ENCODE measurements at regions not wholly inside any gene's neighbourhood (a gene's known extent, or its start where the extent isn't known, plus 50 kb on each side); places are given as distances from the start of the nearest gene placed in this dataset.
"Not testable (repeated sequence)": the region's sequence is repeated elsewhere in the genome, so short reads cannot be mapped to it uniquely, and the experiment has no call there.

- Histone ChIP-seq H3K4me1 (no peaks in the 10 kb centered on the region), H3K9me3 (no peaks in the 10 kb centered on the region), H3K4me3 (no peak overlapping the region), H3K36me3 (no peaks in the 10 kb centered on the region), H3K27me3 (no peaks in the 10 kb centered on the region), H3K27ac (no peak overlapping the region)
- no peak for DNase-seq
- 57 to 65% methylated on average over 4 of the region's 4 CpGs for WGBS, 2 donors
- no peak for TF ChIP-seq POLR2A (IDR thresholded peaks at IDR 0.05)
- TF ChIP-seq, protein P1, sequence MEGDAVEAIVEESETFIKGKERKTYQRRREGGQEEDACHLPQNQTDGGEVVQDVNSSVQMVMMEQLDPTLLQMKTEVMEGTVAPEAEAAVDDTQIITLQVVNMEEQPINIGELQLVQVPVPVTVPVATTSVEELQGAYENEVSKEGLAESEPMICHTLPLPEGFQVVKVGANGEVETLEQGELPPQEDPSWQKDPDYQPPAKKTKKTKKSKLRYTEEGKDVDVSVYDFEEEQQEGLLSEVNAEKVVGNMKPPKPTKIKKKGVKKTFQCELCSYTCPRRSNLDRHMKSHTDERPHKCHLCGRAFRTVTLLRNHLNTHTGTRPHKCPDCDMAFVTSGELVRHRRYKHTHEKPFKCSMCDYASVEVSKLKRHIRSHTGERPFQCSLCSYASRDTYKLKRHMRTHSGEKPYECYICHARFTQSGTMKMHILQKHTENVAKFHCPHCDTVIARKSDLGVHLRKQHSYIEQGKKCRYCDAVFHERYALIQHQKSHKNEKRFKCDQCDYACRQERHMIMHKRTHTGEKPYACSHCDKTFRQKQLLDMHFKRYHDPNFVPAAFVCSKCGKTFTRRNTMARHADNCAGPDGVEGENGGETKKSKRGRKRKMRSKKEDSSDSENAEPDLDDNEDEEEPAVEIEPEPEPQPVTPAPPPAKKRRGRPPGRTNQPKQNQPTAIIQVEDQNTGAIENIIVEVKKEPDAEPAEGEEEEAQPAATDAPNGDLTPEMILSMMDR (IDR thresholded peaks at IDR 0.05) = no peak
- no peak for TF ChIP-seq POLR2AphosphoS5 (IDR thresholded peaks at IDR 0.05)
- no peak for TF ChIP-seq EP300 (IDR thresholded peaks at IDR 0.05)
- intact Hi-C loops (cut with DNase I) = no loop called here
Observed at GRCh38 chr18:4758980-4759379, 303.9 kb upstream of the DLGAP1 start.

- intact Hi-C loops (cut with DNase I) = no loop called here
Observed at GRCh38 chr18:4755848-4756247, 300.7 kb upstream of the DLGAP1 start.

GRCh38 chr18:4753151-4753550 lies 298.0 kb upstream of the DLGAP1 start:
- H3K4me1 ChIP-seq = peaks cover 0 to 20% (median 3%) of the 10 kb centered on the region in 4 donors
- DNase-seq; H3K4me3 ChIP-seq; H3K27ac ChIP-seq; H3K36me3 ChIP-seq; H3K27me3 ChIP-seq; intact Hi-C loops (cut with DNase I); H3K9me3 ChIP-seq: not testable (repeated sequence)
- WGBS, 2 donors = 54 to 79% methylated on average over 6 of the region's 6 CpGs

More at GRCh38 chr18:4755848-4756247, 300.7 kb upstream of the DLGAP1 start:
- no peak overlapping the region for H3K4me3 ChIP-seq
- no peaks in the 10 kb centered on the region for H3K27me3 ChIP-seq
- H3K27ac ChIP-seq = no peak overlapping the region
- H3K9me3 ChIP-seq = no peaks in the 10 kb centered on the region
- 80 to 83% methylated on average over 4 of the region's 4 CpGs for WGBS, 2 donors
- TF ChIP-seq POLR2A (IDR thresholded peaks at IDR 0.05) = no peak
- H3K36me3 ChIP-seq = no peaks in the 10 kb centered on the region
- peaks cover 0 to 2% (median 0%) of the 10 kb centered on the region in 4 donors for H3K4me1 ChIP-seq
- DNase-seq = no peak

- intact Hi-C loops (cut with DNase I) = no loop called here
- H3K9me3 ChIP-seq = peaks cover 0 to 6% (median 0%) of the 10 kb centered on the region in 4 donors
- DNase-seq = no peak
- WGBS, 2 donors = 89 to 91% methylated on average over 3 of the region's 3 CpGs
- no peak overlapping the region for H3K4me3 ChIP-seq
- H3K27ac ChIP-seq = no peak overlapping the region
- H3K27me3 ChIP-seq = no peaks in the 10 kb centered on the region
- peaks cover 0 to 20% (median 3%) of the 10 kb centered on the region in 4 donors for H3K4me1 ChIP-seq
- H3K36me3 ChIP-seq = no peaks in the 10 kb centered on the region
- no peak for TF ChIP-seq EP300 (IDR thresholded peaks at IDR 0.05)
- TF ChIP-seq POLR2A (IDR thresholded peaks at IDR 0.05) = no peak
- TF ChIP-seq, protein P1 (IDR thresholded peaks at IDR 0.05) = no peak
- TF ChIP-seq POLR2AphosphoS5 (IDR thresholded peaks at IDR 0.05) = no peak
Observed at GRCh38 chr18:4751523-4751922, 296.4 kb upstream of the DLGAP1 start.

GRCh38 chr18:4750393-4751346 lies 295.6 kb upstream of the DLGAP1 start:
- TF ChIP-seq, protein P1 (IDR thresholded peaks at IDR 0.05) = no peak
- TF ChIP-seq POLR2A (IDR thresholded peaks at IDR 0.05) = no peak
- TF ChIP-seq POLR2AphosphoS5 (IDR thresholded peaks at IDR 0.05) = peak in 2 of 4 donors; percentile 17 to 46
- no peak for TF ChIP-seq EP300 (IDR thresholded peaks at IDR 0.05)
- no peak for DNase-seq

More at GRCh38 chr18:4750393-4751346, 295.6 kb upstream of the DLGAP1 start:
- peaks cover 0 to 20% (median 3%) of the 10 kb centered on the region in 4 donors for H3K4me1 ChIP-seq
- H3K36me3 ChIP-seq = no peaks in the 10 kb centered on the region
- H3K4me3 ChIP-seq = peak overlapping the region in 3 of 4 donors; percentile 3 to 11 (median 8)
- H3K27me3 ChIP-seq = no peaks in the 10 kb centered on the region
- intact Hi-C loops (cut with DNase I) = no loop called here
- H3K27ac ChIP-seq = peak overlapping the region in 2 of 4 donors; percentile 3 to 55
- WGBS, 2 donors = 72 to 79% methylated on average over 8 of the region's 8 CpGs
- H3K9me3 ChIP-seq = peaks cover 0 to 10% (median 3%) of the 10 kb centered on the region in 4 donors
